GM23338 (cell line): ENCODE measurements at regions not wholly inside any gene's neighbourhood (a gene's known extent, or its start where the extent isn't known, plus 50 kb on each side); places are given as distances from the start of the nearest gene placed in this dataset.

Source experiments
- ATAC-seq: fragments of 200-7000 bp; cut with Tn5 transposase; 3 replicates; pipeline ENCODE4 v1.9.1; 2020
- DNase-seq: peaks from one replicate; pipeline ENCODE4 v3.0.0-alpha.2; 2015; ENCODE audit warnings: low spot score
- H2AFZ ChIP-seq: fragments of 200-600 bp; sonication (generic); 2 replicates; pipeline ENCODE4 v1.8.0; 2016; ENCODE audit warnings: antibody characterized with exemption, mild to moderate bottlenecking, moderate library complexity
- H3F3A ChIP-seq: fragments of 200-600 bp; sonication (generic); replicated peaks from 2 replicates; pipeline ENCODE4 v1.8.0; 2017; ENCODE audit warnings: antibody characterized with exemption, mixed run types, low read depth
- H3K27ac ChIP-seq: fragments of 200-600 bp; sonication (generic); 2 replicates; pipeline ENCODE4 v1.6.1; 2016; ENCODE audit warnings: low read depth
- H3K27me3 ChIP-seq: fragments of 200-600 bp; sonication (generic); 2 replicates; pipeline ENCODE4 v1.8.0; 2016; ENCODE audit warnings: mild to moderate bottlenecking, mixed run types, moderate library complexity; ENCODE audit not compliant: insufficient read depth
- H3K36me3 ChIP-seq: fragments of 200-600 bp; sonication (generic); 2 replicates; pipeline ENCODE4 v1.8.0; 2016; ENCODE audit warnings: mild to moderate bottlenecking; ENCODE audit not compliant: insufficient read depth
- H3K4me1 ChIP-seq: fragments of 200-600 bp; sonication (generic); 2 replicates; pipeline ENCODE4 v1.8.0; 2016; ENCODE audit warnings: mild to moderate bottlenecking, moderate library complexity; ENCODE audit not compliant: insufficient read depth
- H3K4me2 ChIP-seq: fragments of 200-600 bp; sonication (generic); 2 replicates; pipeline ENCODE4 v1.7.1; 2017; ENCODE audit warnings: mixed run types
- H3K4me3 ChIP-seq: fragments of 200-600 bp; sonication (generic); 2 replicates; pipeline ENCODE4 v1.6.1; 2016; ENCODE audit warnings: mixed run types
- H3K79me2 ChIP-seq: fragments of 200-600 bp; sonication (generic); replicated peaks from 2 replicates; pipeline ENCODE4 v1.8.0; 2017; ENCODE audit warnings: mild to moderate bottlenecking; ENCODE audit not compliant: insufficient read depth
- H3K9me2 ChIP-seq: fragments of 200-600 bp; sonication (generic); 2 replicates; pipeline ENCODE4 v1.8.0; 2017; ENCODE audit not compliant: insufficient read depth
- H4K20me1 ChIP-seq: fragments of 200-600 bp; sonication (generic); replicated peaks from 2 replicates; pipeline ENCODE4 v1.8.0; 2017; ENCODE audit warnings: mild to moderate bottlenecking; ENCODE audit not compliant: insufficient read depth
- H3K27ac Mint-ChIP-seq: 2 replicates; pipeline ENCODE4 v1.8.0; 2020; ENCODE audit warnings: inconsistent platforms, mild to moderate bottlenecking, moderate library complexity, mixed read lengths
- H3K27me3 Mint-ChIP-seq: 3 replicates; pipeline ENCODE4 v1.8.0; 2022; ENCODE audit warnings: low read depth, mild to moderate bottlenecking, moderate library complexity, mixed read lengths, inconsistent platforms; ENCODE audit not compliant: insufficient read depth, poor library complexity
- H3K36me3 Mint-ChIP-seq: 3 replicates; pipeline ENCODE4 v1.8.0; 2021; ENCODE audit warnings: low read depth, mild to moderate bottlenecking, inconsistent platforms, moderate library complexity, mixed read lengths
- H3K4me1 Mint-ChIP-seq: 3 replicates; pipeline ENCODE4 v1.8.0; 2020; ENCODE audit warnings: mild to moderate bottlenecking, inconsistent platforms, mixed read lengths
- H3K4me3 Mint-ChIP-seq: 3 replicates; pipeline ENCODE4 v1.8.0; 2021; ENCODE audit warnings: moderate library complexity, mild to moderate bottlenecking, inconsistent platforms, mixed read lengths
- H3K9me3 Mint-ChIP-seq: 3 replicates; pipeline ENCODE4 v1.8.0; 2020; ENCODE audit warnings: moderate library complexity, mild to moderate bottlenecking, inconsistent platforms, mixed read lengths
- CREB1 ChIP-seq: fragments of 250-450 bp; sonication (Bioruptor Pico); IDR thresholded peaks from 2 replicates; pipeline ENCODE4 v1.5.0; 2020; ENCODE audit warnings: low read depth, mild to moderate bottlenecking, moderate library complexity
- EZH2 ChIP-seq: fragments of 200-600 bp; sonication (generic); IDR thresholded peaks from one replicate; pipeline ENCODE4 v1.8.0; 2017; ENCODE audit warnings: antibody characterized with exemption, mild to moderate bottlenecking, low read depth; ENCODE audit not compliant: unreplicated experiment
- EZH2phosphoT487 ChIP-seq: fragments of 200-600 bp; sonication (generic); IDR thresholded peaks from one replicate; pipeline ENCODE4 v1.8.1; 2018; ENCODE audit warnings: antibody characterized with exemption; ENCODE audit not compliant: unreplicated experiment
- JUNB ChIP-seq: IDR thresholded peaks from one replicate; pipeline ENCODE4 v1.6.1; 2016; ENCODE audit warnings: antibody characterized with exemption; ENCODE audit not compliant: unreplicated experiment
- NANOG ChIP-seq: IDR thresholded peaks from 2 replicates; pipeline ENCODE4 v1.6.1; 2016; ENCODE audit warnings: antibody characterized with exemption, borderline replicate concordance
- POLR2AphosphoS5 ChIP-seq: IDR thresholded peaks from 2 replicates; pipeline ENCODE4 v1.6.1; 2016; ENCODE audit warnings: antibody characterized with exemption, low read depth
- STAT1 ChIP-seq: IDR thresholded peaks from one replicate; pipeline ENCODE4 v1.6.1; 2016; ENCODE audit warnings: antibody characterized with exemption; ENCODE audit not compliant: unreplicated experiment
- ZNF114 ChIP-seq: fragments of 250-450 bp; sonication (Bioruptor Pico); IDR thresholded peaks from 2 replicates; pipeline ENCODE4 v1.5.0; 2020; ENCODE audit warnings: mild to moderate bottlenecking, moderate library complexity
- ZNF331 ChIP-seq: fragments of 250-450 bp; sonication (Bioruptor Pico); IDR thresholded peaks from 2 replicates; pipeline ENCODE4 v1.5.0; 2020; ENCODE audit warnings: low read depth, mild to moderate bottlenecking, moderate library complexity
- TF ChIP-seq, protein P1 (sequence below): IDR thresholded peaks from one replicate; pipeline ENCODE4 v1.6.1; 2018; ENCODE audit warnings: antibody characterized with exemption; ENCODE audit not compliant: unreplicated experiment
- TF ChIP-seq, protein P2 (sequence below): IDR thresholded peaks from 2 replicates; pipeline ENCODE4 v1.6.1; 2016; ENCODE audit warnings: antibody characterized with exemption
- TF ChIP-seq, protein P3 (sequence below), 2 experiments: fragments of 200-600 bp in 1 of 2; sonication (generic) in 1 of 2; conservative IDR thresholded peaks; 2 replicates each; pipeline versions ENCODE4 v1.5.1 to v1.6.1; 2016 to 2017; ENCODE audit warnings: antibody characterized with exemption in 2 of 2, low read depth in 2 of 2, mild to moderate bottlenecking in 2 of 2, moderate library complexity in 1 of 2
- TF ChIP-seq, protein P4 (sequence below): fragments of 250-450 bp; sonication (Bioruptor Pico); IDR thresholded peaks from 2 replicates; pipeline ENCODE4 v1.5.0; 2020; ENCODE audit warnings: mild to moderate bottlenecking, moderate library complexity

DNA sequence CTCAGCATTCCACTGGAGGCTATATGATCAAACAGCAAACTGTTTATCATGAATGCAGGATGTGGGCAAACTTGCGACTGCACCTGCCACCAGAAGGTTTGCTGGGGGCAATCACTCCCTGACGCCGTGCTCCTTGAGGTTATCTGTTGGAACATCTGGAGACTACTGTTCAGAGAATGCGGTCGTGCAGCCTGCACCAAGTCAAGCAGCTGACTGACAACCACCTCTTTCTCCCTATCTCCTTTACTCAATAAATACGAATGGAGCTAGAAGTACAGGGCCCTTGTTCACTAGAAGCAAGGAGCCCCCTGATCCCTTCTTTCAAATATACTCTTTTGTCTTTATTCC, 2101.2 kb downstream of the TP53TG3F start:
- Mint-ChIP-seq H3K9me3 (peaks cover 99% of the 10 kb centered on the region), H3K27ac (no peak overlapping the region), H3K4me3 (no peak overlapping the region), H3K36me3 (peaks cover 22% of the 10 kb centered on the region), H3K27me3 (no peaks in the 10 kb centered on the region), H3K4me1 (no peaks in the 10 kb centered on the region)
- no peaks in the 10 kb centered on the region for H3K79me2 ChIP-seq
- no peaks in the 10 kb centered on the region for H3F3A ChIP-seq
- no peak overlapping the region for H2AFZ ChIP-seq
- DNase-seq (no peak), ATAC-seq (no peak)
- H3K27ac ChIP-seq: no peak overlapping the region
- H3K4me2 ChIP-seq: no peak overlapping the region
- H4K20me1 ChIP-seq: no peaks in the 10 kb centered on the region
- H3K27me3 ChIP-seq: no peaks in the 10 kb centered on the region
- H3K4me1 ChIP-seq: no peaks in the 10 kb centered on the region
- TF ChIP-seq, protein P1, sequence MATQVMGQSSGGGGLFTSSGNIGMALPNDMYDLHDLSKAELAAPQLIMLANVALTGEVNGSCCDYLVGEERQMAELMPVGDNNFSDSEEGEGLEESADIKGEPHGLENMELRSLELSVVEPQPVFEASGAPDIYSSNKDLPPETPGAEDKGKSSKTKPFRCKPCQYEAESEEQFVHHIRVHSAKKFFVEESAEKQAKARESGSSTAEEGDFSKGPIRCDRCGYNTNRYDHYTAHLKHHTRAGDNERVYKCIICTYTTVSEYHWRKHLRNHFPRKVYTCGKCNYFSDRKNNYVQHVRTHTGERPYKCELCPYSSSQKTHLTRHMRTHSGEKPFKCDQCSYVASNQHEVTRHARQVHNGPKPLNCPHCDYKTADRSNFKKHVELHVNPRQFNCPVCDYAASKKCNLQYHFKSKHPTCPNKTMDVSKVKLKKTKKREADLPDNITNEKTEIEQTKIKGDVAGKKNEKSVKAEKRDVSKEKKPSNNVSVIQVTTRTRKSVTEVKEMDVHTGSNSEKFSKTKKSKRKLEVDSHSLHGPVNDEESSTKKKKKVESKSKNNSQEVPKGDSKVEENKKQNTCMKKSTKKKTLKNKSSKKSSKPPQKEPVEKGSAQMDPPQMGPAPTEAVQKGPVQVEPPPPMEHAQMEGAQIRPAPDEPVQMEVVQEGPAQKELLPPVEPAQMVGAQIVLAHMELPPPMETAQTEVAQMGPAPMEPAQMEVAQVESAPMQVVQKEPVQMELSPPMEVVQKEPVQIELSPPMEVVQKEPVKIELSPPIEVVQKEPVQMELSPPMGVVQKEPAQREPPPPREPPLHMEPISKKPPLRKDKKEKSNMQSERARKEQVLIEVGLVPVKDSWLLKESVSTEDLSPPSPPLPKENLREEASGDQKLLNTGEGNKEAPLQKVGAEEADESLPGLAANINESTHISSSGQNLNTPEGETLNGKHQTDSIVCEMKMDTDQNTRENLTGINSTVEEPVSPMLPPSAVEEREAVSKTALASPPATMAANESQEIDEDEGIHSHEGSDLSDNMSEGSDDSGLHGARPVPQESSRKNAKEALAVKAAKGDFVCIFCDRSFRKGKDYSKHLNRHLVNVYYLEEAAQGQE: no peak
- TF ChIP-seq EZH2: no peak
- TF ChIP-seq ZNF114 (CRISPR knock-in tag): no peak
- TF ChIP-seq, protein P2, sequence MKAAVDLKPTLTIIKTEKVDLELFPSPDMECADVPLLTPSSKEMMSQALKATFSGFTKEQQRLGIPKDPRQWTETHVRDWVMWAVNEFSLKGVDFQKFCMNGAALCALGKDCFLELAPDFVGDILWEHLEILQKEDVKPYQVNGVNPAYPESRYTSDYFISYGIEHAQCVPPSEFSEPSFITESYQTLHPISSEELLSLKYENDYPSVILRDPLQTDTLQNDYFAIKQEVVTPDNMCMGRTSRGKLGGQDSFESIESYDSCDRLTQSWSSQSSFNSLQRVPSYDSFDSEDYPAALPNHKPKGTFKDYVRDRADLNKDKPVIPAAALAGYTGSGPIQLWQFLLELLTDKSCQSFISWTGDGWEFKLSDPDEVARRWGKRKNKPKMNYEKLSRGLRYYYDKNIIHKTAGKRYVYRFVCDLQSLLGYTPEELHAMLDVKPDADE: no peak
- TF ChIP-seq, protein P3, sequence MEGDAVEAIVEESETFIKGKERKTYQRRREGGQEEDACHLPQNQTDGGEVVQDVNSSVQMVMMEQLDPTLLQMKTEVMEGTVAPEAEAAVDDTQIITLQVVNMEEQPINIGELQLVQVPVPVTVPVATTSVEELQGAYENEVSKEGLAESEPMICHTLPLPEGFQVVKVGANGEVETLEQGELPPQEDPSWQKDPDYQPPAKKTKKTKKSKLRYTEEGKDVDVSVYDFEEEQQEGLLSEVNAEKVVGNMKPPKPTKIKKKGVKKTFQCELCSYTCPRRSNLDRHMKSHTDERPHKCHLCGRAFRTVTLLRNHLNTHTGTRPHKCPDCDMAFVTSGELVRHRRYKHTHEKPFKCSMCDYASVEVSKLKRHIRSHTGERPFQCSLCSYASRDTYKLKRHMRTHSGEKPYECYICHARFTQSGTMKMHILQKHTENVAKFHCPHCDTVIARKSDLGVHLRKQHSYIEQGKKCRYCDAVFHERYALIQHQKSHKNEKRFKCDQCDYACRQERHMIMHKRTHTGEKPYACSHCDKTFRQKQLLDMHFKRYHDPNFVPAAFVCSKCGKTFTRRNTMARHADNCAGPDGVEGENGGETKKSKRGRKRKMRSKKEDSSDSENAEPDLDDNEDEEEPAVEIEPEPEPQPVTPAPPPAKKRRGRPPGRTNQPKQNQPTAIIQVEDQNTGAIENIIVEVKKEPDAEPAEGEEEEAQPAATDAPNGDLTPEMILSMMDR (conservative IDR thresholded peaks at IDR 0.05; ENCODE audit: low read depth in 2 of 2): no peak
- TF ChIP-seq EZH2phosphoT487: no peak
- TF ChIP-seq NANOG: no peak
- no peak for TF ChIP-seq CREB1
- no peak for TF ChIP-seq ZNF331 (CRISPR knock-in tag)
- no peak for TF ChIP-seq JUNB
- TF ChIP-seq, protein P4, sequence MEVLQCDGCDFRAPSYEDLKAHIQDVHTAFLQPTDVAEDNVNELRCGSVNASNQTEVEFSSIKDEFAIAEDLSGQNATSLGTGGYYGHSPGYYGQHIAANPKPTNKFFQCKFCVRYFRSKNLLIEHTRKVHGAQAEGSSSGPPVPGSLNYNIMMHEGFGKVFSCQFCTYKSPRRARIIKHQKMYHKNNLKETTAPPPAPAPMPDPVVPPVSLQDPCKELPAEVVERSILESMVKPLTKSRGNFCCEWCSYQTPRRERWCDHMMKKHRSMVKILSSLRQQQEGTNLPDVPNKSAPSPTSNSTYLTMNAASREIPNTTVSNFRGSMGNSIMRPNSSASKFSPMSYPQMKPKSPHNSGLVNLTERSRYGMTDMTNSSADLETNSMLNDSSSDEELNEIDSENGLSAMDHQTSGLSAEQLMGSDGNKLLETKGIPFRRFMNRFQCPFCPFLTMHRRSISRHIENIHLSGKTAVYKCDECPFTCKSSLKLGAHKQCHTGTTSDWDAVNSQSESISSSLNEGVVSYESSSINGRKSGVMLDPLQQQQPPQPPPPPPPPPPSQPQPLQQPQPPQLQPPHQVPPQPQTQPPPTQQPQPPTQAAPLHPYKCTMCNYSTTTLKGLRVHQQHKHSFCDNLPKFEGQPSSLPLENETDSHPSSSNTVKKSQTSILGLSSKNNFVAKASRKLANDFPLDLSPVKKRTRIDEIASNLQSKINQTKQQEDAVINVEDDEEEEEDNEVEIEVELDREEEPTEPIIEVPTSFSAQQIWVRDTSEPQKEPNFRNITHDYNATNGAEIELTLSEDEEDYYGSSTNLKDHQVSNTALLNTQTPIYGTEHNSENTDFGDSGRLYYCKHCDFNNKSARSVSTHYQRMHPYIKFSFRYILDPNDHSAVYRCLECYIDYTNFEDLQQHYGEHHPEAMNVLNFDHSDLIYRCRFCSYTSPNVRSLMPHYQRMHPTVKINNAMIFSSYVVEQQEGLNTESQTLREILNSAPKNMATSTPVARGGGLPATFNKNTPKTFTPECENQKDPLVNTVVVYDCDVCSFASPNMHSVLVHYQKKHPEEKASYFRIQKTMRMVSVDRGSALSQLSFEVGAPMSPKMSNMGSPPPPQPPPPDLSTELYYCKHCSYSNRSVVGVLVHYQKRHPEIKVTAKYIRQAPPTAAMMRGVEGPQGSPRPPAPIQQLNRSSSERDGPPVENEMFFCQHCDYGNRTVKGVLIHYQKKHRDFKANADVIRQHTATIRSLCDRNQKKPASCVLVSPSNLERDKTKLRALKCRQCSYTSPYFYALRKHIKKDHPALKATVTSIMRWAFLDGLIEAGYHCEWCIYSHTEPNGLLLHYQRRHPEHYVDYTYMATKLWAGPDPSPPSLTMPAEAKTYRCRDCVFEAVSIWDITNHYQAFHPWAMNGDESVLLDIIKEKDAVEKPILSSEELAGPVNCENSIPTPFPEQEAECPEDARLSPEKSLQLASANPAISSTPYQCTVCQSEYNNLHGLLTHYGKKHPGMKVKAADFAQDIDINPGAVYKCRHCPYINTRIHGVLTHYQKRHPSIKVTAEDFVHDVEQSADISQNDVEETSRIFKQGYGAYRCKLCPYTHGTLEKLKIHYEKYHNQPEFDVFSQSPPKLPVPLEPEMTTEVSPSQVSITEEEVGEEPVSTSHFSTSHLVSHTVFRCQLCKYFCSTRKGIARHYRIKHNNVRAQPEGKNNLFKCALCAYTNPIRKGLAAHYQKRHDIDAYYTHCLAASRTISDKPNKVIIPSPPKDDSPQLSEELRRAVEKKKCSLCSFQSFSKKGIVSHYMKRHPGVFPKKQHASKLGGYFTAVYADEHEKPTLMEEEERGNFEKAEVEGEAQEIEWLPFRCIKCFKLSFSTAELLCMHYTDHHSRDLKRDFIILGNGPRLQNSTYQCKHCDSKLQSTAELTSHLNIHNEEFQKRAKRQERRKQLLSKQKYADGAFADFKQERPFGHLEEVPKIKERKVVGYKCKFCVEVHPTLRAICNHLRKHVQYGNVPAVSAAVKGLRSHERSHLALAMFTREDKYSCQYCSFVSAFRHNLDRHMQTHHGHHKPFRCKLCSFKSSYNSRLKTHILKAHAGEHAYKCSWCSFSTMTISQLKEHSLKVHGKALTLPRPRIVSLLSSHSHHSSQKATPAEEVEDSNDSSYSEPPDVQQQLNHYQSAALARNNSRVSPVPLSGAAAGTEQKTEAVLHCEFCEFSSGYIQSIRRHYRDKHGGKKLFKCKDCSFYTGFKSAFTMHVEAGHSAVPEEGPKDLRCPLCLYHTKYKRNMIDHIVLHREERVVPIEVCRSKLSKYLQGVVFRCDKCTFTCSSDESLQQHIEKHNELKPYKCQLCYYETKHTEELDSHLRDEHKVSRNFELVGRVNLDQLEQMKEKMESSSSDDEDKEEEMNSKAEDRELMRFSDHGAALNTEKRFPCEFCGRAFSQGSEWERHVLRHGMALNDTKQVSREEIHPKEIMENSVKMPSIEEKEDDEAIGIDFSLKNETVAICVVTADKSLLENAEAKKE (CRISPR knock-in tag): no peak
- no peak for TF ChIP-seq STAT1
- TF ChIP-seq POLR2AphosphoS5: no peak
- no peaks in the 10 kb centered on the region for H3K9me2 ChIP-seq
- H3K4me3 ChIP-seq: no peak overlapping the region
- H3K36me3 ChIP-seq: no peaks in the 10 kb centered on the region; the same call in 1 of the 2 replicates
